SJCRH30 (cell line): ENCODE measurements at regions not wholly inside any gene's neighbourhood (a gene's known extent, or its start where the extent isn't known, plus 50 kb on each side); places are given as distances from the start of the nearest gene placed in this dataset.

Experiments
- DNase-seq, 2 experiments: peaks; one replicate each; pipeline ENCODE4 v3.0.0-alpha.2; 2015 to 2020
- H3K27ac ChIP-seq: fragments of 250-450 bp; sonication (Bioruptor Pico); 2 replicates; pipeline ENCODE4 v1.5.1; 2020; ENCODE audit warnings: mild to moderate bottlenecking, moderate library complexity
- H3K27me3 ChIP-seq: fragments of 250-450 bp; sonication (Bioruptor Pico); 2 replicates; pipeline ENCODE4 v1.5.1; 2020; ENCODE audit warnings: mild to moderate bottlenecking, moderate library complexity
- H3K36me3 ChIP-seq: fragments of 250-450 bp; sonication (Bioruptor Pico); 2 replicates; pipeline ENCODE4 v1.5.1; 2020; ENCODE audit warnings: mild to moderate bottlenecking, moderate library complexity
- H3K4me1 ChIP-seq: fragments of 250-450 bp; sonication (Bioruptor Pico); 2 replicates; pipeline ENCODE4 v1.5.1; 2020; ENCODE audit warnings: mild to moderate bottlenecking, moderate library complexity
- H3K4me3 ChIP-seq: fragments of 250-450 bp; sonication (Bioruptor Pico); 2 replicates; pipeline ENCODE4 v1.5.1; 2020; ENCODE audit warnings: mild to moderate bottlenecking, moderate library complexity
- H3K9me3 ChIP-seq: fragments of 250-450 bp; sonication (Bioruptor Pico); replicated peaks from 2 replicates; pipeline ENCODE4 v1.5.1; 2020; ENCODE audit warnings: mild to moderate bottlenecking, moderate library complexity

DNA sequence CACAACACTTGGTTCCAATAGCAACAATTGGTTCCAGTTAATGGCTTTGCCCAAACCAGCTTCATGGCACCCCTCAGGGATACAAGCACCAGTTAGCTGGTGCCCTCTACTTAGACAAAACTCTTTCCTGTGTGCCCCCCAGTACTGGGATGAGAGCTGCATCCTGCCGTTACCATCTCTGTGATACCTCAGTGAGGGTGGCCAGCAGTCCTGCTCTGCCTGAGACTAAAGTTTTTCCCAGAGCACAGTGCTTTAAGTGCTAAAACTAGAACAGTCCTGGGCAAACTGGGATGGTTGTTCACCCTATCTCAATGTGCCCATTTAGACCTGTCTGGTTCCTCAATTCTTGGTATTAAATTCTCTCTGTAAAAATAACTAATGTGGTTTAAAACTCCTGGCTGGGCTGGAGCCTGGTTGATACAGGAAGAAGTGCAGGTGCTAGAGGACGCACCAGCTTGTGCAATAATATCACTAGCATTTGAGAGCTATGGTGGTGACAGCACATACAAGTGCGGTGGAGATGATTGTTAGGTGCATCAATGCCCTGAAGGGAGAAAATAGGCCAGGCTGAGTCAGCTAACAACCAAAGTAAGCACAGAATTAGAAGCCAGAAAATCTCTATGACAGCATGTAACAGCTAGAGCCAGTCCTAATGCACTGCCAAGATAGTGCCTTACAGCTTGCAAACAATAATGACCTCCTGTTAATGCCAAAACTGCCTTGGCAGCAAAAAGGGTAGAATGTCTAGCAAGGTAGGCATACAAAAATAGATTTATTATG lies 179.8 kb upstream of the GALNT2 start:
- peaks cover 7% of the 10 kb centered on the region; the same call in 1 of the 2 replicates for H3K27me3 ChIP-seq
- no peak for DNase-seq
- H3K27ac ChIP-seq: no peak overlapping the region
- H3K36me3 ChIP-seq: no peaks in the 10 kb centered on the region
- no peaks in the 10 kb centered on the region for H3K4me1 ChIP-seq
- no peaks in the 10 kb centered on the region for H3K9me3 ChIP-seq
- no peak overlapping the region for H3K4me3 ChIP-seq

DNA sequence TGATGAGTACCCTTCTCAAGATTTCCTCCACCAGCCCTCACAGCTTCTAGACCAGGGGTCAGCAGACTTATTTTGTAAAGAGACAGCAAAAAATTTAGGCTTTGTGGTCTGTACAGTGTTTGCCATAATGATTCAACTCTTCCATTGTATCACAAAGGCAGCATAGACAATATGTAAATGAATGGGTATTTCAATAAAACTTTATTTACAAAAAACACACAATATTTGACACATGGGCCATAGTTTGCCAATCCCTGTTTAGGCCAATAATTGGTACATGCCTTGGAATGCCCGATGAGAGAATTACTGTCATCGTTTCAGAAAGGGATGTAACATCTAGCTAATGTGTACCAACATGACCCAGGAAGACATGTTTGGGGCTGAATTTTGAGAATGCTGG lies 178.9 kb upstream of the GALNT2 start:
- Histone ChIP-seq H3K4me1 (no peaks in the 10 kb centered on the region), H3K36me3 (no peaks in the 10 kb centered on the region), H3K27ac (no peak overlapping the region), H3K4me3 (no peak overlapping the region), H3K27me3 (peaks cover 7% of the 10 kb centered on the region; the same call in 1 of the 2 replicates), H3K9me3 (no peaks in the 10 kb centered on the region)
- no peak for DNase-seq

DNA sequence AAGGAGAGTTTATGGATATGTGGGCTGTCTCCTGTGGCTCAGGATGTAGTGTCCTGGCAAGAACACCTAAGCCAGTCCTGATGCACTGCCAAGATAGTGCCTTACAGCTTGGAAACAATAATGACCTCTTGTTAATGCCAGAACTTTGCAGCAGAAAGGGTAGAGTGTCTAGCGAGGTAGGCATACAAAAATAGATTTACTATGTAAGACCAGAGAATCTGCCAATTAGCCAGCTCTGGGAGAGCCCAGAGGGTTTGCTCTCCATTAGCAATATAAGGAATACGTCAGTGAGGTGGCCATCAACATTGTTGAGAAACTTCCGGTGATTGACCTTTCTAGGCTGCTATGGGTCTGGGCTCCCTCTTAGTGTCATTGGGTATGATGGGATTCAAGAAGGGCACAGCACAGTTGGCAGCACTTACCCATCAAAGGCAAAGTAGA lies 178.5 kb upstream of the GALNT2 start:
- H3K27ac ChIP-seq: no peak overlapping the region
- no peak for DNase-seq
- H3K36me3 ChIP-seq: no peaks in the 10 kb centered on the region
- H3K27me3 ChIP-seq: peaks cover 7% of the 10 kb centered on the region; the same call in 1 of the 2 replicates
- no peaks in the 10 kb centered on the region for H3K9me3 ChIP-seq
- no peaks in the 10 kb centered on the region for H3K4me1 ChIP-seq
- H3K4me3 ChIP-seq: no peak overlapping the region

GRCh38 chr1:229889031-229889517 lies 178.0 kb upstream of the GALNT2 start:
- H3K4me3 ChIP-seq: no peak overlapping the region
- no peaks in the 10 kb centered on the region for H3K36me3 ChIP-seq
- peaks cover 7% of the 10 kb centered on the region; the same call in 1 of the 2 replicates for H3K27me3 ChIP-seq
- no peaks in the 10 kb centered on the region for H3K9me3 ChIP-seq
- H3K4me1 ChIP-seq: no peaks in the 10 kb centered on the region
- H3K27ac ChIP-seq: no peak overlapping the region
- DNase-seq: no peak

DNA sequence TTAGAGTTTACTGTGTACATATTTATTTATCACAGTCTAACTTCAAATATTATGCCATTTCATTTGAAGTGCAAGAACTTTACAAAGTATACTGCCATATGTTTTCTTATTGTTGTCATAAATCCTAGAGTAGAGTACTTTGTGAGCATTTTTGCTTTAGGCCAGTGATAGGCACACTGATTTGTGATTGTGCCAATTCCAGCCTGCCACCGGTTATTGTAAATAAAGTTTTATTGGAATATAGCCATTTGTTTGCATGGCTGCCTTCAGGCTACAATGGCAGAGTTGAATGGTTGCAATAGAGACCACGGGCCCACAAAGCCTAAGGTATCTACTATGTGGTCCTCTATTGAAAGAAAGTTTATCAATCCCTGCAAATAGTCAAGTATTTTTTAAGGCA lies 175.8 kb upstream of the GALNT2 start:
- Histone ChIP-seq H3K4me1 (no peaks in the 10 kb centered on the region), H3K27ac (no peak overlapping the region), H3K9me3 (no peaks in the 10 kb centered on the region), H3K27me3 (peaks cover 7% of the 10 kb centered on the region; the same call in 1 of the 2 replicates), H3K4me3 (no peak overlapping the region), H3K36me3 (no peaks in the 10 kb centered on the region)
- DNase-seq: no peak

- no peaks in the 10 kb centered on the region; the same call in 1 of the 2 replicates for H3K27me3 ChIP-seq
Measured at GRCh38 chr1:229892515-229893117, 174.4 kb upstream of the GALNT2 start.

DNA sequence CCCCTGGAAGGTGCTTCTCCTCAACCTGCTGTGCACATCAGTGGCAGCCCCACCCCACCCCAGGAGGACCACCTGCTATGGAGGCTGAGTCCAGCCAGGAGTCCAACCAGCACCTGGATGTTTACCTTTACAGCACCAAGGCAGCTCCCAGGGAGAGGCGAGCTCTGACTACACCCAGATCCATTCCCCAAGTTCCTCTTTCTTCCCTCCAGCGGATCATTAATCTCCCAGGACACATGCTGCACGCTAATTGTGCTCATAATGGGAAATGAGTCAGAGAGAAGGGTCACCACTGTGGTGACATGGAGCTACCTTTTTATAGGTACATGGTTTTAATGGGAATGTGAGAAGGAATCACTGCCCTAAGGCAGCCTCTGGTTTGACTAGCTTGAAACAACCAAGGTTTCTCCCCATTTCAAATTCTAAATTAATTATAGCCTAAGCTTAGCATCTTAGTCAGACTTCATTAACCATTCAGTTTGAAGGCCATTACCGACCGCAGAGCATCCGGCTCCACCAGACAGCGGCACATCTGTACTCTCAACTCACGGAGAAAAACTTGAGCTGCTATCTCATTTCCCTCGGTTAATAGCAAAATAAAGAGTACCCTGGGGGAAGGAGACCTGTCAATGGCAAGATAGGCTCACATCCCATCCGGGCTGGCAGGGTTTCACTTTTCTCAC lies 173.1 kb upstream of the GALNT2 start:
- Histone ChIP-seq H3K4me1 (no peaks in the 10 kb centered on the region), H3K36me3 (no peaks in the 10 kb centered on the region), H3K4me3 (no peak overlapping the region), H3K27ac (no peak overlapping the region), H3K27me3 (no peaks in the 10 kb centered on the region; the same call in 1 of the 2 replicates), H3K9me3 (no peaks in the 10 kb centered on the region)
- peak in 1 of 2 experiments; percentile 7 for DNase-seq

More at GRCh38 chr1:229892515-229893117, 174.4 kb upstream of the GALNT2 start:
- H3K9me3 ChIP-seq: no peaks in the 10 kb centered on the region
- no peak overlapping the region for H3K27ac ChIP-seq
- H3K4me3 ChIP-seq: no peak overlapping the region
- no peaks in the 10 kb centered on the region for H3K4me1 ChIP-seq
- no peak for DNase-seq
- H3K36me3 ChIP-seq: no peaks in the 10 kb centered on the region

- H3K9me3 ChIP-seq: no peaks in the 10 kb centered on the region
- no peak overlapping the region for H3K27ac ChIP-seq
- no peaks in the 10 kb centered on the region for H3K4me1 ChIP-seq
- DNase-seq: no peak
- H3K36me3 ChIP-seq: no peaks in the 10 kb centered on the region
- H3K27me3 ChIP-seq: no peaks in the 10 kb centered on the region; the same call in 1 of the 2 replicates
- no peak overlapping the region for H3K4me3 ChIP-seq
Measured at GRCh38 chr1:229894532-229894931, 172.5 kb upstream of the GALNT2 start.

DNA sequence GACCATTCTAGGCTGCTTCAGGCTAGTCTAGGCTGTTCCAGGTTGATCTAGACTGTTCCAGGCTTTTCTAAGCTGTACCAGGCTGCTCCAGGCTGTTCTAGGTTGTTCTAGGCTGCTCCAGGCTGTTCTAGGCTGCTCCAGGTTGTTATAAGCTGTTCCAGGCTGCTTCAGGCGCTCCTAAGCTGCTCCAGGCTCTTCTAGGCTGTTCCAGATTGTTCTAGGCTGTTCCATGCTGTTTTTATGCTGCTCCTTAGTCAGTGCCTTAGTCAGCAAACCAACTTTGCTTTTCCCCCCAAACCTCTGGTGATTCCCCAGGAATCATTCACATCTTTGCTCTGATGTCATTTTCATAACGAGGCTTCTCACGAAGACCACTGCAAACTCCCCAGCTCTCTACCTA lies 171.4 kb upstream of the GALNT2 start:
- no peaks in the 10 kb centered on the region for H3K9me3 ChIP-seq
- no peak overlapping the region for H3K4me3 ChIP-seq
- H3K36me3 ChIP-seq: no peaks in the 10 kb centered on the region
- H3K27ac ChIP-seq: no peak overlapping the region
- H3K27me3 ChIP-seq: no peaks in the 10 kb centered on the region
- DNase-seq: no peak
- no peaks in the 10 kb centered on the region for H3K4me1 ChIP-seq

- H3K4me1 ChIP-seq: no peaks in the 10 kb centered on the region
- no peaks in the 10 kb centered on the region for H3K27me3 ChIP-seq
- no peak overlapping the region for H3K4me3 ChIP-seq
- H3K27ac ChIP-seq: no peak overlapping the region
- no peaks in the 10 kb centered on the region; the same call in 1 of the 2 replicates for H3K9me3 ChIP-seq
- DNase-seq: no peak
- no peaks in the 10 kb centered on the region for H3K36me3 ChIP-seq
Measured at GRCh38 chr1:229896306-229896705, 170.7 kb upstream of the GALNT2 start.

DNA sequence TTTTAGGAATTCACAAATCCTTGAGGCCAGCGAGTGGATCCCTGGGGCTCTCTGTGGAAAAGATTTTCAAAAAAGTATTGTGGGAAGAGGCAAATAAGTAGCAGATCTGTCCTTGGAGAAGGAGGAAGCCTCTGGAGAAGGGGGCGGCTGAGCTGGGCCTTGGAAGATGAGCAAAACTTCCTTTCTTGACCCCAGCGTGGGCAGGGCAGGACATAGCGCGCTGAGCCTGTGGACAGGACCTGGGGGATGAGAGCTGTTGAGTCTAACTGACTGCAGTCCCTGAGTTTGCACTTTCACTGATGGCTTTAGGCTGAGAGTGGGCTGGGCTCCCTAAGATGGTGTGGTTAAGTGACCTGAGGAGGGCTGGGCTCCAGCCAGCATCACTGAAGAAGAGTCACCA lies 170.2 kb upstream of the GALNT2 start:
- H3K36me3 ChIP-seq: no peaks in the 10 kb centered on the region
- H3K9me3 ChIP-seq: no peaks in the 10 kb centered on the region; the same call in 1 of the 2 replicates
- H3K27ac ChIP-seq: no peak overlapping the region
- DNase-seq: no peak
- H3K4me3 ChIP-seq: no peak overlapping the region
- no peaks in the 10 kb centered on the region for H3K4me1 ChIP-seq
- H3K27me3 ChIP-seq: no peaks in the 10 kb centered on the region

DNA sequence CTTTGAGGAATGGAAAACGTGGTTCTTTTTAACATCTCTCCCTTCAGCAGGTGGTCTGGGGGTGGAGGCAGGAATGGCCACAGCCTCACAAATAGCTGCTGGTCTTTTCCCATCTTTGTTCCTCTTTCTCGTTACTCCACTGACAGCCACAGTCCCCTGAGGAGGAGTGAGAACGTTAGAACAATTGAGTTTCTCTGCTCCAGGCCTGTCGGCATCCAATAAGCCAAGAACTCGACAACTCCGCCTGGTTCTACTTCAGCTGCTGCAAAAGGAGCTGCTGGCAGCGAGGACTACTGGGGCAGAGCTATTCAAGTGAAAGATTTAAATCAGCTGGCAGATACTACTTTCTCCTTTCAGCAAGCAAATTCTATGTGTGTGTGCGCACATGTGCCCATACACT lies 169.5 kb upstream of the GALNT2 start:
- H3K4me1 ChIP-seq: no peaks in the 10 kb centered on the region
- H3K27me3 ChIP-seq: no peaks in the 10 kb centered on the region
- H3K27ac ChIP-seq: no peak overlapping the region
- H3K36me3 ChIP-seq: no peaks in the 10 kb centered on the region
- no peak overlapping the region for H3K4me3 ChIP-seq
- DNase-seq: no peak
- H3K9me3 ChIP-seq: no peaks in the 10 kb centered on the region; the same call in 1 of the 2 replicates

DNA sequence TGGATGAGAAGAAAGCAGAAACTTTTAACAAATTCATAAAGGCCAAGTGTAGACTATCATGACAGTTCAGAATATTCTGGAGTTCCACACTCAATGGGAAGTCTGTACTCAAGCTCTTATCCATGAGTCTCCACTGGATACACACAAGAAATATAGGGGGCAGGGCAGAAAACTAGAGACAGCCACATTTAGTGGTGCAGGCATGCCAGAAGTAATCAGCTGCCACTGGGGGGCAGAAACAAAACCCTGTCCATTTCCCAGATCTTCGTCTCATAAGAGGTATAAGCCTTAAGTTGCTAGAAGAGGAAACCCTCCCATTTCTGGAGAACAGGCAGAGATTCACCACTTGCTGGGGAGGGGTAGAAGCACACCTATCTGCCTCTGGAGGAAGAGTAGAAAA lies 166.8 kb upstream of the GALNT2 start:
- no peaks in the 10 kb centered on the region; the same call in 1 of the 2 replicates for H3K9me3 ChIP-seq
- no peaks in the 10 kb centered on the region for H3K27me3 ChIP-seq
- H3K36me3 ChIP-seq: no peaks in the 10 kb centered on the region
- H3K4me3 ChIP-seq: no peak overlapping the region
- no peak for DNase-seq
- no peak overlapping the region for H3K27ac ChIP-seq
- no peaks in the 10 kb centered on the region for H3K4me1 ChIP-seq

DNA sequence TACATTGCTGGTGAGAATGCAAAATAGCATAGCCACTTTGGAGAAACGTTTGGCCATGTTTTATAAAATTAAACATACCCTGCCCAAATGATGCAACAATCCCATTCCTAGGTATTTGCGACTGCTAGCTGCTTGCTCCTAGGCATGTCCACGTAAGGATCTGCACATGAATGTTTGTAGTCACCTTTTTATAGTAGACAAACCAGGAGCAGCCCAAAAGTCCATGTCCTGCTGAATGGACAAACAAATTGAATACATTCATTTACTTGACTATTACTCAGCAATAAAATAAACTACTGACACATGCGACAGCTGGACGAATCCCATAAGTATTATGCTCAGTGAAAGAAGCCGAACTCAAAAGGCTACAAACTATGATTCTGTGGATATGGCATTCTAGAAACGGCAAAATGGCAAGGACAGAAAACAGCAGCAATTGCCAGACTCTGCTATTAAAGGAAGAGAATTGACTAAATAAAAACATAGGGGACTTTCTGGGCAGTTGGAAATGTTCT lies 161.9 kb upstream of the GALNT2 start:
- Histone ChIP-seq H3K36me3 (no peaks in the 10 kb centered on the region), H3K4me1 (no peaks in the 10 kb centered on the region), H3K9me3 (no peaks in the 10 kb centered on the region; the same call in 1 of the 2 replicates), H3K27ac (no peak overlapping the region), H3K27me3 (no peaks in the 10 kb centered on the region), H3K4me3 (no peak overlapping the region)
- no peak for DNase-seq

- no peaks in the 10 kb centered on the region for H3K4me1 ChIP-seq
- H3K36me3 ChIP-seq: no peaks in the 10 kb centered on the region
- no peak overlapping the region for H3K27ac ChIP-seq
- H3K27me3 ChIP-seq: no peaks in the 10 kb centered on the region
- H3K4me3 ChIP-seq: no peak overlapping the region
- no peak for DNase-seq
- no peaks in the 10 kb centered on the region; the same call in 1 of the 2 replicates for H3K9me3 ChIP-seq
Measured at GRCh38 chr1:229905652-229906051, 161.4 kb upstream of the GALNT2 start.
